H1 (cell line): ENCODE measurements at regions not wholly inside any gene's neighbourhood (a gene's known extent, or its start where the extent isn't known, plus 50 kb on each side); places are given as distances from the start of the nearest gene placed in this dataset.

Experiments used
- CTCF ChIA-PET: fragments of 300-600 bp; sonication (Branson Sonifier 250); formaldehyde crosslinking; loops from one replicate; lab custom pipeline; 2021; ENCODE audit not compliant: partially characterized antibody; lab: Charles Lee
- POLR2A ChIA-PET: fragments of 300-600 bp; sonication (Branson Sonifier 250); formaldehyde crosslinking; loops from one replicate; lab custom pipeline; 2021; ENCODE audit warnings: inconsistent platforms; ENCODE audit not compliant: partially characterized antibody; lab: Charles Lee
- DNase-seq, 2 experiments: peaks; one replicate each; pipeline versions ENCODE4 v3.0.0 to v3.0.0-alpha.2; 2010 to 2022; ENCODE audit warnings: low spot score in 2 of 2, low read depth in 1 of 2, mixed read lengths in 1 of 2
- FAIRE-seq: peaks from 2 replicates; lab custom pipeline; 2011; peaks lifted over from hg19 to GRCh38; lab: Jason Lieb, UNC
- H2AFZ ChIP-seq: 2 replicates; pipeline ENCODE4 v1.8.1; 2012; ENCODE audit warnings: low read length, inconsistent platforms
- H2AK5ac ChIP-seq: 2 replicates; pipeline ENCODE4 v1.6.1; 2013; ENCODE audit warnings: low read depth, low read length
- H2BK120ac ChIP-seq: replicated peaks from 2 replicates; pipeline ENCODE3; 2013; ENCODE audit warnings: low read depth, low read length, inconsistent platforms
- H2BK12ac ChIP-seq: 2 replicates; pipeline ENCODE4 v1.6.1; 2013; ENCODE audit warnings: low read depth, low read length
- H2BK15ac ChIP-seq: 2 replicates; pipeline ENCODE4 v1.6.1; 2013; ENCODE audit warnings: low read length
- H2BK20ac ChIP-seq: 2 replicates; pipeline ENCODE4 v1.6.1; 2013; ENCODE audit warnings: low read length
- H2BK5ac ChIP-seq: 2 replicates; pipeline ENCODE4 v1.6.1; 2013; ENCODE audit warnings: low read depth, low read length
- H3K14ac ChIP-seq: 2 replicates; pipeline ENCODE4 v1.6.1; 2013; ENCODE audit warnings: inconsistent platforms; ENCODE audit not compliant: insufficient read length
- H3K18ac ChIP-seq: 2 replicates; pipeline ENCODE4 v1.6.1; 2013; ENCODE audit warnings: low read length; ENCODE audit errors: extremely low read depth
- H3K23ac ChIP-seq: 2 replicates; pipeline ENCODE4 v1.6.1; 2013; ENCODE audit warnings: inconsistent platforms; ENCODE audit not compliant: insufficient read length
- H3K23me2 ChIP-seq: 2 replicates; pipeline ENCODE4 v1.6.1; 2013; ENCODE audit warnings: low read depth, low read length
- H3K27ac ChIP-seq: 2 replicates; pipeline ENCODE4 v1.6.1; 2011; ENCODE audit warnings: low read depth, low read length, inconsistent platforms
- H3K27me3 ChIP-seq, 4 experiments: replicated peaks in 1 of 4; 1 replicate in 1 of 4; 2 replicates in 3 of 4; pipeline versions ENCODE4 v1.6.1 to v1.8.1; 2011 to 2013; ENCODE audit warnings: low read length in 3 of 4, mild to moderate bottlenecking in 3 of 4, inconsistent platforms in 2 of 4, mixed read lengths in 2 of 4, moderate library complexity in 1 of 4; ENCODE audit not compliant: control insufficient read depth in 3 of 4, insufficient read depth in 3 of 4; ENCODE audit errors: extremely low read depth in 1 of 4
- H3K36me3 ChIP-seq, 4 experiments: 2 replicates each; pipeline versions ENCODE4 v1.6.1 to v1.8.1; 2011 to 2013; ENCODE audit warnings: mild to moderate bottlenecking in 4 of 4, low read length in 3 of 4, moderate library complexity in 2 of 4, control low read depth in 1 of 4, inconsistent platforms in 1 of 4; ENCODE audit not compliant: insufficient read depth in 4 of 4, control insufficient read depth in 2 of 4
- H3K4ac ChIP-seq: replicated peaks from 2 replicates; pipeline ENCODE3; 2013; ENCODE audit warnings: low read length, low read depth, mixed read lengths, inconsistent platforms; ENCODE audit not compliant: insufficient read length
- H3K4me1 ChIP-seq, 4 experiments: replicated peaks in 1 of 4; 1 replicate in 1 of 4; 2 replicates in 3 of 4; pipeline versions ENCODE4 v1.6.1 to v1.8.1; 2011 to 2013; ENCODE audit warnings: low read length in 3 of 4, inconsistent platforms in 2 of 4, mixed read lengths in 1 of 4; ENCODE audit not compliant: insufficient read depth in 4 of 4, control insufficient read depth in 3 of 4
- H3K4me2 ChIP-seq, 2 experiments: 2 replicates each; pipeline versions ENCODE4 v1.6.1 to v1.8.1; 2011 to 2013; ENCODE audit warnings: low read depth in 2 of 2, low read length in 2 of 2, control low read depth in 1 of 2, inconsistent platforms in 1 of 2, mild to moderate bottlenecking in 1 of 2; ENCODE audit not compliant: insufficient read depth in 1 of 2
- H3K4me3 ChIP-seq, 4 experiments: fragments of 200-600, 300-600 bp in 1 of 4; sonication (generic), shearing (Covaris generic), sonication (Bioruptor Twin) in 1 of 4; 2 replicates each; pipeline versions ENCODE4 v1.5.1 to v1.8.1; 2011 to 2016; ENCODE audit warnings: low read length in 4 of 4, low read depth in 3 of 4, control low read depth in 2 of 4, inconsistent platforms in 2 of 4, mild to moderate bottlenecking in 2 of 4, mixed read lengths in 1 of 4, moderate library complexity in 1 of 4; ENCODE audit not compliant: insufficient read depth in 2 of 4; ENCODE audit errors: extremely low read depth in 1 of 4
- H3K56ac ChIP-seq: replicated peaks from 2 replicates; pipeline ENCODE3; 2013; ENCODE audit warnings: low read depth, mild to moderate bottlenecking, mixed read lengths, low read length, inconsistent platforms; ENCODE audit not compliant: insufficient read length
- H3K79me1 ChIP-seq: 2 replicates; pipeline ENCODE4 v1.6.1; 2013; ENCODE audit warnings: low read depth, low read length, control low read depth
- H3K79me2 ChIP-seq, 2 experiments: 2 replicates each; pipeline versions ENCODE4 v1.6.1 to v1.8.1; 2012 to 2013; ENCODE audit warnings: low read length in 2 of 2, mild to moderate bottlenecking in 2 of 2, inconsistent platforms in 1 of 2; ENCODE audit not compliant: insufficient read depth in 2 of 2, control insufficient read depth in 1 of 2
- H3K9ac ChIP-seq, 4 experiments: replicated peaks in 1 of 4; 1 replicate in 1 of 4; 2 replicates in 3 of 4; pipeline versions ENCODE4 v1.6.1 to v1.8.1; 2011 to 2013; ENCODE audit warnings: low read depth in 3 of 4, low read length in 3 of 4, control low read depth in 2 of 4, mild to moderate bottlenecking in 2 of 4, moderate library complexity in 2 of 4, inconsistent platforms in 1 of 4; ENCODE audit errors: extremely low read depth in 1 of 4
- H3K9me3 ChIP-seq, 2 experiments: 2 replicates each; pipeline versions ENCODE4 v1.6.1 to v1.8.1; 2012 to 2013; ENCODE audit warnings: mild to moderate bottlenecking in 2 of 2, moderate library complexity in 2 of 2, control low read depth in 1 of 2, inconsistent platforms in 1 of 2, low read depth in 1 of 2, low read length in 1 of 2, mixed read lengths in 1 of 2; ENCODE audit not compliant: insufficient read depth in 2 of 2
- H4K20me1 ChIP-seq, 2 experiments: replicated peaks in 1 of 2; 2 replicates each; pipeline versions ENCODE3 to v1.8.1; 2011 to 2013; ENCODE audit warnings: inconsistent platforms in 2 of 2, low read length in 2 of 2, mild to moderate bottlenecking in 1 of 2; ENCODE audit not compliant: insufficient read depth in 2 of 2, control insufficient read depth in 1 of 2
- H4K5ac ChIP-seq: 2 replicates; pipeline ENCODE4 v1.6.1; 2013; ENCODE audit warnings: low read length, low read depth, mixed read lengths, inconsistent platforms; ENCODE audit not compliant: insufficient read length
- H4K8ac ChIP-seq: 2 replicates; pipeline ENCODE4 v1.8.0; 2013; ENCODE audit warnings: mild to moderate bottlenecking, moderate library complexity, low read length, inconsistent platforms; ENCODE audit not compliant: insufficient read depth; ENCODE audit errors: extremely low read depth
- H4K91ac ChIP-seq: replicated peaks from 2 replicates; pipeline ENCODE3; 2013; ENCODE audit warnings: low read length, mixed read lengths, inconsistent platforms; ENCODE audit not compliant: insufficient read length
- ASH2L ChIP-seq: fragments of 200-600, 300-600 bp; sonication (generic); IDR thresholded peaks from one replicate; pipeline ENCODE4 v1.7.1; 2017; ENCODE audit warnings: low read length
- HDAC6 ChIP-seq: IDR thresholded peaks from one replicate; pipeline ENCODE4 v1.7.1; 2012; ENCODE audit warnings: low read depth, mild to moderate bottlenecking, inconsistent platforms, low read length, moderate library complexity
- MAFK ChIP-seq: IDR thresholded peaks from 2 replicates; pipeline ENCODE4 v1.6.1; 2012; ENCODE audit warnings: low read depth, mild to moderate bottlenecking, improper control_type of control experiment, low read length
- MAX ChIP-seq: IDR thresholded peaks from 2 replicates; pipeline ENCODE4 v1.6.1; 2012; ENCODE audit warnings: inconsistent platforms
- SP2 ChIP-seq: IDR thresholded peaks from 2 replicates; pipeline ENCODE4 v1.6.1; 2012; ENCODE audit warnings: mild to moderate bottlenecking, low read length, inconsistent platforms
- SRF ChIP-seq: IDR thresholded peaks from 2 replicates; pipeline ENCODE4 v1.6.1; 2011; ENCODE audit warnings: mild to moderate bottlenecking, low read depth, low read length, moderate library complexity
- WGBS, 2 experiments: shearing (Covaris generic) in 1 of 2; methylation state at CpG; one replicate each; pipeline versions ENCODE4 v1.1.6 to v1.1.7; 2013 to 2015; ENCODE audit warnings: low lambda C conversion rate in 2 of 2, mixed read lengths in 2 of 2, inconsistent platforms in 1 of 2, low coverage in 1 of 2, missing lambda C conversion rate in 1 of 2; ENCODE audit not compliant: insufficient replicate concordance in 2 of 2, insufficient coverage in 1 of 2, insufficient read length in 1 of 2; ENCODE audit errors: extremely low coverage in 1 of 2, missing lambda C conversion rate in 1 of 2; 5-methylcytosine and 5-hydroxymethylcytosine counted together

- DNase-seq (no peak), FAIRE-seq (no peak)
- Histone ChIP-seq H3K4me2 (no peak overlapping the region), H4K20me1 (no peaks in the 10 kb centered on the region), H3K79me2 (no peaks in the 10 kb centered on the region), H2AK5ac (no peak overlapping the region), H2BK15ac (no peak overlapping the region), H3K14ac (no peak overlapping the region), H3K9ac (no peak overlapping the region), H2BK120ac (no peak overlapping the region), H4K91ac (no peak overlapping the region), H2BK12ac (no peak overlapping the region), H3K79me1 (no peaks in the 10 kb centered on the region), H2BK5ac (no peak overlapping the region), H3K4me3 (no peak overlapping the region), H3K27me3 (no peaks in the 10 kb centered on the region), H3K23ac (no peak overlapping the region), H2AFZ (no peak overlapping the region), H3K56ac (no peak overlapping the region), H4K5ac (no peak overlapping the region), H3K23me2 (no peaks in the 10 kb centered on the region), H3K36me3 (no peaks in the 10 kb centered on the region), H3K4me1 (no peaks in the 10 kb centered on the region), H4K8ac (no peak overlapping the region), H3K18ac (no peak overlapping the region), H3K4ac (no peak overlapping the region), H2BK20ac (no peak overlapping the region), H3K9me3 (no peaks in the 10 kb centered on the region), H3K27ac (no peak overlapping the region)
- POLR2A ChIA-PET = no interaction called here
- WGBS, 2 experiments = 89% methylated on average over 9 of the region's 9 CpGs; no CpG with 5 or more reads in 1 of the 2 experiments
- CTCF ChIA-PET = no interaction called here
- TF ChIP-seq HDAC6 (no peak), MAX (no peak), SP2 (no peak), MAFK (no peak), ASH2L (no peak), SRF (no peak)
These were observed 436.3 kb downstream of the VRK1 start for GRCh38 chr14:97233319-97233985.
